CD1c-positive myeloid dendritic cell (primary cell): ENCODE measurements at regions not wholly inside any gene's neighbourhood (a gene's known extent, or its start where the extent isn't known, plus 50 kb on each side); places are given as distances from the start of the nearest gene placed in this dataset.

Experiments
- DNase-seq: peaks from one replicate; pipeline ENCODE4 v3.0.0-alpha.2; 2016; ENCODE audit errors: extremely low spot score

GRCh38 chr5:108649106-108649505 is 98.6 kb upstream of the FER start:
- no peak for DNase-seq

GRCh38 chr5:108642170-108642906 is 105.4 kb upstream of the FER start:
- DNase-seq = peak; percentile 65

- no peak for DNase-seq
These were observed 106.1 kb upstream of the FER start for GRCh38 chr5:108641596-108641995.

GRCh38 chr5:108639366-108639765 is 108.3 kb upstream of the FER start:
- DNase-seq = no peak

GRCh38 chr5:108638021-108638420 is 109.7 kb upstream of the FER start:
- DNase-seq = no peak

- peak; percentile 43 for DNase-seq
These were observed 110.6 kb upstream of the FER start for GRCh38 chr5:108637134-108637533.

GRCh38 chr5:108636135-108636853 is 111.4 kb upstream of the FER start:
- DNase-seq = no peak

GRCh38 chr5:108634617-108635288 is 112.9 kb upstream of the FER start:
- no peak for DNase-seq

GRCh38 chr5:108634010-108634616 is 113.6 kb upstream of the FER start:
- DNase-seq = no peak

- no peak for DNase-seq
These were observed 117.7 kb upstream of the FER start for GRCh38 chr5:108629779-108630528.

GRCh38 chr5:108625654-108626053 is 122.0 kb upstream of the FER start:
- DNase-seq = no peak

GRCh38 chr5:108623826-108624225 is 123.9 kb upstream of the FER start:
- no peak for DNase-seq

GRCh38 chr5:108620516-108620915 is 127.2 kb upstream of the FER start:
- DNase-seq = no peak

GRCh38 chr5:108619815-108620214 is 127.9 kb upstream of the FER start:
- DNase-seq = no peak

GRCh38 chr5:108617467-108618435 is 129.9 kb upstream of the FER start:
- DNase-seq = no peak

- DNase-seq = no peak
These were observed 132.5 kb upstream of the FER start for GRCh38 chr5:108615216-108615615.

GRCh38 chr5:108607421-108607820 is 140.3 kb upstream of the FER start:
- no peak for DNase-seq

GRCh38 chr5:108606185-108606584 is 141.5 kb upstream of the FER start:
- no peak for DNase-seq

GRCh38 chr5:108602830-108603229 is 144.9 kb upstream of the FER start:
- no peak for DNase-seq

GRCh38 chr5:108590799-108591198 is 156.9 kb upstream of the FER start:
- no peak for DNase-seq

GRCh38 chr5:108588323-108588722 is 159.4 kb upstream of the FER start:
- DNase-seq = no peak
